Vagina (tissue), 2 donors: ENCODE measurements at regions not wholly inside any gene's neighbourhood (a gene's known extent, or its start where the extent isn't known, plus 50 kb on each side); places are given as distances from the start of the nearest gene placed in this dataset.

Source experiments
- DNase-seq, 2 donors: peaks; one replicate each; pipeline ENCODE4 v3.0.0-alpha.2; 2017; ENCODE audit errors: extremely low spot score in 2 of 2
- H3K27ac ChIP-seq: fragments of 200-600 bp; sonication (generic); one replicate; pipeline ENCODE4 v1.5.1; 2019
- H3K27me3 ChIP-seq: fragments of 200-600 bp; sonication (generic); one replicate; pipeline ENCODE4 v1.5.1; 2019
- H3K36me3 ChIP-seq, 2 donors: fragments of 200-600 bp; sonication (generic); one replicate each; pipeline ENCODE4 v1.5.1; 2017 to 2019
- H3K4me1 ChIP-seq: fragments of 200-600 bp; sonication (generic); one replicate; pipeline ENCODE4 v1.5.1; 2019
- H3K4me3 ChIP-seq, 2 donors: fragments of 200-600 bp; sonication (generic); 1 replicate in 1 of 2; 2 replicates in 1 of 2; pipeline ENCODE4 v1.5.1; 2016 to 2019
- H3K9me3 ChIP-seq: fragments of 200-600 bp; sonication (generic); one replicate; pipeline ENCODE4 v1.5.1; 2019
- CTCF ChIP-seq, 3 experiments: fragments of 450-650 bp in 2 of 3; fragments of 200-600 bp in 1 of 3; sonication (generic) in 1 of 3; IDR thresholded peaks; one replicate each; pipeline ENCODE4 v1.5.1; 2017 to 2019; ENCODE audit warnings: antibody characterized with exemption in 3 of 3, mild to moderate bottlenecking in 2 of 3, moderate library complexity in 2 of 3
- POLR2A ChIP-seq, 2 donors: fragments of 450-650 bp; IDR thresholded peaks; one replicate each; pipeline ENCODE4 v1.6.1; 2017; ENCODE audit warnings: antibody characterized with exemption in 2 of 2, mild to moderate bottlenecking in 2 of 2, moderate library complexity in 2 of 2
- POLR2AphosphoS5 ChIP-seq, 2 donors: sonication (generic); formaldehyde crosslinking; IDR thresholded peaks; one replicate each; pipeline ENCODE4 v1.9.0; 2017; ENCODE audit warnings: antibody characterized with exemption in 2 of 2, mild to moderate bottlenecking in 2 of 2, low read depth in 1 of 2; ENCODE audit not compliant: insufficient read depth in 1 of 2
- intact Hi-C: fragments of 100-400 bp; cut with DNase I; formaldehyde crosslinking; loops from one replicate; pipeline ENCODE4 v1.15.1; 2023

GRCh38 chr6:113317442-113317841, 539.7 kb upstream of the MARCKS start:
- no peak for DNase-seq
- H3K27ac ChIP-seq: no peak overlapping the region
- no peaks in the 10 kb centered on the region for H3K9me3 ChIP-seq
- no peak for TF ChIP-seq POLR2A (IDR thresholded peaks at IDR 0.05)
- H3K27me3 ChIP-seq: no peaks in the 10 kb centered on the region
- no peak overlapping the region for H3K4me3 ChIP-seq
- intact Hi-C loops: no loop called here
- H3K36me3 ChIP-seq: no peaks in the 10 kb centered on the region
- no peaks in the 10 kb centered on the region for H3K4me1 ChIP-seq

GRCh38 chr6:113317891-113318574, 539.1 kb upstream of the MARCKS start:
- H3K4me3 ChIP-seq: no peak overlapping the region
- TF ChIP-seq POLR2AphosphoS5 (IDR thresholded peaks at IDR 0.05; ENCODE audit: insufficient read depth in 1 of 2, low read depth in 1 of 2) (no peak), CTCF (IDR thresholded peaks at IDR 0.05) (no peak), POLR2A (IDR thresholded peaks at IDR 0.05) (no peak)
- H3K4me1 ChIP-seq: no peaks in the 10 kb centered on the region
- no peaks in the 10 kb centered on the region for H3K27me3 ChIP-seq
- intact Hi-C loops: no loop called here
- H3K36me3 ChIP-seq: no peaks in the 10 kb centered on the region
- DNase-seq: no peak
- no peak overlapping the region for H3K27ac ChIP-seq
- no peaks in the 10 kb centered on the region for H3K9me3 ChIP-seq

- no peak for DNase-seq
- intact Hi-C loops: no loop called here
- no peaks in the 10 kb centered on the region for H3K9me3 ChIP-seq
- no peak overlapping the region for H3K27ac ChIP-seq
- no peak overlapping the region for H3K4me3 ChIP-seq
- H3K36me3 ChIP-seq: no peaks in the 10 kb centered on the region
- TF ChIP-seq CTCF (IDR thresholded peaks at IDR 0.05): no peak
- TF ChIP-seq POLR2AphosphoS5 (IDR thresholded peaks at IDR 0.05; ENCODE audit: insufficient read depth in 1 of 2, low read depth in 1 of 2): no peak
- no peak for TF ChIP-seq POLR2A (IDR thresholded peaks at IDR 0.05)
- H3K4me1 ChIP-seq: no peaks in the 10 kb centered on the region
- no peaks in the 10 kb centered on the region for H3K27me3 ChIP-seq
Measured at GRCh38 chr6:113318575-113318917, 538.6 kb upstream of the MARCKS start.

GRCh38 chr6:113320653-113321052, 536.5 kb upstream of the MARCKS start:
- intact Hi-C loops: no loop called here

GRCh38 chr6:113326781-113327180, 530.4 kb upstream of the MARCKS start:
- Histone ChIP-seq H3K27me3 (no peaks in the 10 kb centered on the region), H3K9me3 (no peaks in the 10 kb centered on the region), H3K27ac (no peak overlapping the region), H3K36me3 (no peaks in the 10 kb centered on the region), H3K4me3 (no peak overlapping the region), H3K4me1 (no peaks in the 10 kb centered on the region)
- intact Hi-C loops: no loop called here
- no peak for TF ChIP-seq CTCF (IDR thresholded peaks at IDR 0.05)
- no peak for TF ChIP-seq POLR2AphosphoS5 (IDR thresholded peaks at IDR 0.05; ENCODE audit: insufficient read depth in 1 of 2, low read depth in 1 of 2)
- no peak for TF ChIP-seq POLR2A (IDR thresholded peaks at IDR 0.05)
- DNase-seq: no peak

More at GRCh38 chr6:113320653-113321052, 536.5 kb upstream of the MARCKS start:
- H3K36me3 ChIP-seq: no peaks in the 10 kb centered on the region
- no peak for TF ChIP-seq CTCF (IDR thresholded peaks at IDR 0.05)
- no peak for TF ChIP-seq POLR2AphosphoS5 (IDR thresholded peaks at IDR 0.05; ENCODE audit: insufficient read depth in 1 of 2, low read depth in 1 of 2)
- no peak for TF ChIP-seq POLR2A (IDR thresholded peaks at IDR 0.05)
- DNase-seq: no peak
- H3K27ac ChIP-seq: no peak overlapping the region
- H3K27me3 ChIP-seq: no peaks in the 10 kb centered on the region
- no peaks in the 10 kb centered on the region for H3K9me3 ChIP-seq
- no peak overlapping the region for H3K4me3 ChIP-seq
- H3K4me1 ChIP-seq: no peaks in the 10 kb centered on the region
